Activated B cell treated with CpG ODN at 0.5 μM for 24 hours (primary cell): ENCODE measurements at regions not wholly inside any gene's neighbourhood (a gene's known extent, or its start where the extent isn't known, plus 50 kb on each side); places are given as distances from the start of the nearest gene placed in this dataset.

ENCODE experiments used
- ATAC-seq: fragments of 200-7000 bp; cut with Tn5 transposase; one replicate; pipeline ENCODE4 v1.10.0; 2021; ENCODE audit warnings: low read depth, mild to moderate bottlenecking, moderate library complexity
- CTCF ChIA-PET: fragments of 350-600 bp; sonication (Branson Sonifier 250); formaldehyde crosslinking; loops from one replicate; lab custom pipeline; 2021; ENCODE audit warnings: antibody characterized with exemption; lab: Charles Lee
- POLR2A ChIA-PET: fragments of 350-600 bp; sonication (Branson Sonifier 250); formaldehyde crosslinking; loops from one replicate; lab custom pipeline; 2021; ENCODE audit warnings: antibody characterized with exemption; lab: Charles Lee
- DNase-seq: peaks from one replicate; pipeline ENCODE4 v3.0.0; 2022
- H3K27ac Mint-ChIP-seq: one replicate; pipeline ENCODE4 v1.8.0; 2020; ENCODE audit warnings: mixed read lengths
- H3K27me3 Mint-ChIP-seq: one replicate; pipeline ENCODE4 v1.8.0; 2021; ENCODE audit warnings: mixed read lengths
- H3K36me3 Mint-ChIP-seq: one replicate; pipeline ENCODE4 v1.8.0; 2021; ENCODE audit warnings: low read depth, mixed read lengths
- H3K4me1 Mint-ChIP-seq: one replicate; pipeline ENCODE4 v1.8.0; 2021; ENCODE audit warnings: mixed read lengths
- H3K4me3 Mint-ChIP-seq: one replicate; pipeline ENCODE4 v1.8.0; 2020; ENCODE audit warnings: mild to moderate bottlenecking, mixed read lengths
- H3K9me3 Mint-ChIP-seq: one replicate; pipeline ENCODE4 v1.8.0; 2020; ENCODE audit warnings: mixed read lengths
- intact Hi-C: fragments of 100-400 bp; cut with micrococcal nuclease; formaldehyde crosslinking; loops from one replicate; pipeline ENCODE4 v1.15.1; 2024
- TF ChIP-seq, protein P1 (sequence below): fragments of 200-600 bp; IDR thresholded peaks from one replicate; pipeline ENCODE4 v1.8.0; 2022; ENCODE audit warnings: antibody characterized with exemption, mild to moderate bottlenecking

DNA sequence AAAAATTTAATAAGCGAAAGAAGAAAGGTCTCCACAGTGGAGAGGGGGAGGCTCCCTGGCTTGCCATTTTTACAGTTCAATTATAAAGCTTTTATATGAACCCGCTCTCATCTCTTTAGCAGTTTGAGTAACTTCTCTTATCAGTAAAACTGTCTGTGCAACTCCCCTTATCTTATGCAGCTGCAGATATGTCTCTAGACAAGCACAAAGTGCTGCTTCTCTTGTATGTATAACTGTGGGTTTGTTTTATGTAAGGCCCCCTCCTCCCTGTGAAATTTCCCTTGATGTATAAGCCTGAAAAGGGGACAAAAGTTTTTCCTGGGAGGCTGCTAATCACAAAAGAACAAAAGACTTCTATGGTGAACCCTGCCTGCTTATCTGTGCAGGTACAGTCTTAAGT lies 90.2 kb upstream of the USP9Y start:
- POLR2A ChIA-PET, result no interaction called here
- Mint-ChIP-seq H3K4me3 (no peak overlapping the region), H3K27me3 (no peaks in the 10 kb centered on the region), H3K4me1 (no peaks in the 10 kb centered on the region), H3K27ac (no peak overlapping the region), H3K9me3 (peaks cover 7% of the 10 kb centered on the region), H3K36me3 (peaks cover 3% of the 10 kb centered on the region)
- CTCF ChIA-PET, result no interaction called here
- DNase-seq, result no peak
- no peak for ATAC-seq
- intact Hi-C loops, result no loop called here
- TF ChIP-seq, protein P1, sequence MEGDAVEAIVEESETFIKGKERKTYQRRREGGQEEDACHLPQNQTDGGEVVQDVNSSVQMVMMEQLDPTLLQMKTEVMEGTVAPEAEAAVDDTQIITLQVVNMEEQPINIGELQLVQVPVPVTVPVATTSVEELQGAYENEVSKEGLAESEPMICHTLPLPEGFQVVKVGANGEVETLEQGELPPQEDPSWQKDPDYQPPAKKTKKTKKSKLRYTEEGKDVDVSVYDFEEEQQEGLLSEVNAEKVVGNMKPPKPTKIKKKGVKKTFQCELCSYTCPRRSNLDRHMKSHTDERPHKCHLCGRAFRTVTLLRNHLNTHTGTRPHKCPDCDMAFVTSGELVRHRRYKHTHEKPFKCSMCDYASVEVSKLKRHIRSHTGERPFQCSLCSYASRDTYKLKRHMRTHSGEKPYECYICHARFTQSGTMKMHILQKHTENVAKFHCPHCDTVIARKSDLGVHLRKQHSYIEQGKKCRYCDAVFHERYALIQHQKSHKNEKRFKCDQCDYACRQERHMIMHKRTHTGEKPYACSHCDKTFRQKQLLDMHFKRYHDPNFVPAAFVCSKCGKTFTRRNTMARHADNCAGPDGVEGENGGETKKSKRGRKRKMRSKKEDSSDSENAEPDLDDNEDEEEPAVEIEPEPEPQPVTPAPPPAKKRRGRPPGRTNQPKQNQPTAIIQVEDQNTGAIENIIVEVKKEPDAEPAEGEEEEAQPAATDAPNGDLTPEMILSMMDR, result no peak

DNA sequence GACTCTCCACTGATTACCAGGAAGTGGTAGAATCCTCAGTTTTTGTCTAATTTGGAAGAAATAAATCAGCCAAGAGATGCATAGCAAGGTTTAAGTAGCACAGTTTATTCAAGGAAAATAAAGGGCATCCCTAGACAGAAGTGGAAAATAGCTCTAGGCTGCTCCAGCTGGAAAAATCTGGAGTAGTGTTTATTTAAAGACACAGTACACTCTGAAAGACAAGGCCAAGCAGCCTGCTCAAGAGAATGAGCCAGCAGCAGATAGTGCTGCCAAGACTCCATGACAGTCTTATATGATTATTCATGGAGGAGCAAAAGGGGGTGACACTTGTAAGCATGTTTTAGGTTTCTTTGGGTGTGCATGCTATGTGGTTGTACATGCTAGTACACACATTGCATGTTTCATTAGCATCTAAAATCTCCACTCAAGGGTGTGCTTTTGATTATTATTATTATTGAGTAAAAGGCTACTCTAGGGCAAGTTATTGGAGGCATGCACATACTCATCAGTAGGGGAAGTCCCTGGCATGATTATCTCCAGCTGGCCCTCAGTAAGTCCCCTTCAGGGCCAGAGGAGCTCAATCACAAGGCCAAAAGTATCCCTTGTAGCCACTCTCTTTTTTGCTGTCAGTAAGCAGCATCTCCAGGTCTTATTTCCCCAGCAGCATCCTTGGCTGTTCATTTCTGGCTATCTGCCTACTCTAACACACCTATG lies 85.1 kb upstream of the USP9Y start:
- ChIA-PET POLR2A (no interaction called here), CTCF (no interaction called here)
- Mint-ChIP-seq H3K4me3 (no peak overlapping the region), H3K27ac (no peak overlapping the region), H3K4me1 (no peaks in the 10 kb centered on the region), H3K9me3 (peaks cover 7% of the 10 kb centered on the region), H3K36me3 (peaks cover 3% of the 10 kb centered on the region), H3K27me3 (no peaks in the 10 kb centered on the region)
- intact Hi-C loops, result no loop called here
- DNase-seq, result no peak
- TF ChIP-seq, protein P1, result no peak
- ATAC-seq, result no peak

- ChIA-PET CTCF (no interaction called here), POLR2A (no interaction called here)
- TF ChIP-seq, protein P1, result no peak
- intact Hi-C loops, result no loop called here
- H3K4me1 Mint-ChIP-seq, result no peaks in the 10 kb centered on the region
- no peak overlapping the region for H3K27ac Mint-ChIP-seq
- ATAC-seq (no peak), DNase-seq (no peak)
- H3K4me3 Mint-ChIP-seq, result no peak overlapping the region
- no peaks in the 10 kb centered on the region for H3K9me3 Mint-ChIP-seq
- no peaks in the 10 kb centered on the region for H3K36me3 Mint-ChIP-seq
- H3K27me3 Mint-ChIP-seq, result no peaks in the 10 kb centered on the region
Observed at GRCh38 chrY:12621454-12622081, 79.5 kb upstream of the USP9Y start.

DNA sequence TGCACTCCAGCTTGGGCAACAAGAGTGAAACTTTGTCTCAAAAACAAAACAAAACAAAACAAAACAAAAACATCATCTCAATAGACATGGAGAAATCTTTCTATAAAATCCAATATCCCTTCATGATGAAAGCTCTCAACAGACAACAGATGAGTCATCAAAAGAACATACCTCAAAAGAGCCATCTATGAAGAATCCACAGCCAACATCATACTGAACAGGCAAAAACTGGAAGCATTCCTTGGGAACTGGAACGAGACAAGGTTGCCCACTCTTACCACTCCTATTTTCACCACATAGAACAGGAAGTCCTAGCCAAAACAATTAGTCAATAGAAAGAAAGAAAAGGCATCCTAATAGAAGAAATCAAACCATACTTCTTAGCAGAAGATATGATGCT lies 77.8 kb upstream of the USP9Y start:
- DNase-seq, result no peak
- H3K36me3 Mint-ChIP-seq, result no peaks in the 10 kb centered on the region
- no peaks in the 10 kb centered on the region for H3K27me3 Mint-ChIP-seq
- H3K4me1 Mint-ChIP-seq, result peaks cover 3% of the 10 kb centered on the region
- POLR2A ChIA-PET, result no interaction called here
- no peaks in the 10 kb centered on the region for H3K9me3 Mint-ChIP-seq
- intact Hi-C loops, result no loop called here
- no peak overlapping the region for H3K27ac Mint-ChIP-seq
- CTCF ChIA-PET, result no interaction called here
- TF ChIP-seq, protein P1, result no peak
- H3K4me3 Mint-ChIP-seq, result no peak overlapping the region
- no peak for ATAC-seq

DNA sequence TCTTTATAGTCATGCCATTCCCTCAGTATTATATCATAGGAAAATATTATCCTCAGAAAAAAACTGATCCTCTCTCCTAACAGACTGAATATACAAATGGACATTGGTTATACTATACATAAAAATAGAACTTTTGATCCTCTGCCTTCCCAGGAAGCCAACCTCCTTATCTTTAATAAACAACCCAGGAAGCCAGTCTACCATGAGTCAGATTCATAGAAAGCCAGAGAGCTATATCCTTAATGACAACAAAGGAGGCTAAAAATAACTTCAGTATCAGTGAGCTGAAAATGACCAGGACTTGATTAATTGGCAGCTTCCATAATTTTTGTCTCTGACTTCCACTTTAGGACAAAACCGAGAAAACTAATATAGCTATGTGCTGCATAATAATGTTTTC lies 58.0 kb upstream of the USP9Y start:
- ChIA-PET CTCF (no interaction called here), POLR2A (no interaction called here)
- ATAC-seq, result no peak
- H3K27ac Mint-ChIP-seq, result no peak overlapping the region
- no peaks in the 10 kb centered on the region for H3K9me3 Mint-ChIP-seq
- DNase-seq, result no peak
- no peak overlapping the region for H3K4me3 Mint-ChIP-seq
- peaks cover 2% of the 10 kb centered on the region for H3K27me3 Mint-ChIP-seq
- H3K36me3 Mint-ChIP-seq, result no peaks in the 10 kb centered on the region
- H3K4me1 Mint-ChIP-seq, result no peaks in the 10 kb centered on the region
- intact Hi-C loops, result no loop called here
- TF ChIP-seq, protein P1, result no peak
